Left ventricle myocardium inferior (tissue), 1 donor: ENCODE measurements at regions not wholly inside any gene's neighbourhood (a gene's known extent, or its start where the extent isn't known, plus 50 kb on each side); places are given as distances from the start of the nearest gene placed in this dataset.

Experiments
- DNase-seq: peaks from one replicate; pipeline ENCODE4 v3.0.0-alpha.2; 2020
- H3K27ac ChIP-seq: fragments of 200-600 bp; replicated peaks from 2 replicates; pipeline ENCODE4 v1.8.0; 2021
- H3K27me3 ChIP-seq: fragments of 200-600 bp; 2 replicates; pipeline ENCODE4 v1.8.0; 2021; ENCODE audit warnings: low read depth
- H3K36me3 ChIP-seq: fragments of 200-600 bp; 2 replicates; pipeline ENCODE4 v1.8.0; 2021
- H3K4me1 ChIP-seq: fragments of 200-600 bp; 2 replicates; pipeline ENCODE4 v1.8.0; 2021
- H3K4me3 ChIP-seq: fragments of 200-600 bp; 2 replicates; pipeline ENCODE4 v1.8.0; 2021; ENCODE audit warnings: mild to moderate bottlenecking, moderate library complexity
- H3K9me3 ChIP-seq: fragments of 200-600 bp; replicated peaks from 2 replicates; pipeline ENCODE4 v1.8.0; 2021
- CTCF ChIP-seq: fragments of 200-600 bp; IDR thresholded peaks from 2 replicates; pipeline ENCODE4 v1.8.0; 2021; ENCODE audit warnings: antibody characterized with exemption, mild to moderate bottlenecking, borderline replicate concordance
- intact Hi-C: fragments of 100-400 bp; cut with micrococcal nuclease; formaldehyde crosslinking; loops from one replicate; pipeline ENCODE4 v1.11.0; 2022
- donor health status: DM: no; HTN: yes; CAD: no; lungs with severe emphysema.

GRCh38 chr10:124224331-124225028 is 131.1 kb upstream of the CHST15 start:
- no peak for DNase-seq
- Histone ChIP-seq H3K4me1 (peaks cover 24% of the 10 kb centered on the region), H3K9me3 (peaks cover 6% of the 10 kb centered on the region), H3K27ac (no peak overlapping the region), H3K27me3 (peaks cover 32% of the 10 kb centered on the region), H3K36me3 (no peaks in the 10 kb centered on the region), H3K4me3 (no peak overlapping the region)
- no peak for TF ChIP-seq CTCF
- intact Hi-C loops: loop anchor here (10.0 kb wide), 1 partner anchor 70 kb away; no protein-coding TSS in a partner anchor

DNA sequence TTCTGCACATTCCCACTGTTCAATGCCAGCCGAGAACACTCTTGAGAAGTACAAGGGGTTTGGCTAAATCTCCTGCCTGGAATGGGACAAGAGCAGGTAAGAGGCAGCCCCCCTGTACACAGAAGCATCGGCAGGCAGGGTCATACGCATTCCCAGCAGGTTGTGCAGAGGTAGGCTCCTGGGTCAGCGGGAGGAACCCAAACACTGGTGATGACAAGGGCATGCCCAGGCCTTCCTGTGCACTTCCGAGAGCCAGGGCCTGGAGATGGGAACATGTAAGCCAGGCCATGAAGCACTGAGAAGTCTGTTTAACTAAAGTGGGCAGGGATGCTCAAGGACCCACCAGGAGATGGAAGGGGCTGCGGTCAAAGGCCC is 130.3 kb upstream of the CHST15 start:
- peaks cover 6% of the 10 kb centered on the region for H3K9me3 ChIP-seq
- no peaks in the 10 kb centered on the region for H3K36me3 ChIP-seq
- intact Hi-C loops: loop anchor here (10.0 kb wide), 1 partner anchor 69 kb away; no protein-coding TSS in a partner anchor
- H3K4me3 ChIP-seq: no peak overlapping the region
- no peak for DNase-seq
- TF ChIP-seq CTCF: no peak
- H3K27me3 ChIP-seq: peaks cover 40% of the 10 kb centered on the region
- peaks cover 24% of the 10 kb centered on the region for H3K4me1 ChIP-seq
- H3K27ac ChIP-seq: no peak overlapping the region

DNA sequence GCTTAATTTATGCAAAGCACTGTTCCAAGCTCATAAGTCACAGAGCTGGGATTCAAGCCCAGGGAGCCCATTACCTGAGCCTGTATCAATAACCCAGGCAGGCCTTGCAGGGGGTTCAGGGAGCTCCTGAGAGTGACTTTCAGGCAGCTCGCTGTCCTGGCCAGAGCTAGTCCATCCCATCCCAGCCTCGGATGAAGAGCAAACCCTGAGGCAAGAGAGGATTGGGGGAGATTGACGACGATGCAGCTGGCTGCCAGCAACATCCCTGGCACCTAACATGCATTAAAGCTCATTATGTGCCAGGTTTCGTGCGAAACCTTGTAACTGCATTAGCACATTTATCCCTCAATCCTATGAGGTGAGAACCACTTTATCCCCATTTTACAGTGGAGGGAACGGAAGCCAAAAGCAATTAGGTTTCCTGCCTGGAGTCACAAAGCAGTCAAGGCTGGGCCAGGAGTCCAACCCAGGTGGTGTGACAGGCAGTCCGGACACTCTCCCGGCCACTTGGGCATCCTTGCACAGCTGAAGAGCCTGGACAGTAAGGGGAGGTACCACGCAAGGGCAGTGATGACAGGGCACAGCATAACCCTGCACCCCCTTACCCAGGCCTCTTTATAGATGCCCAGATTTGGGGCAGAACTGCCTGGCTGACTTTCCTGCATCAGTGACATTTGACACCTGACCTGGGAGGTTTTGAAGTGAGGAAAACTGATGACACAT is 129.8 kb upstream of the CHST15 start:
- intact Hi-C loops: loop anchor here (10.0 kb wide), 1 partner anchor 68 kb away; no protein-coding TSS in a partner anchor
- Histone ChIP-seq H3K4me3 (no peak overlapping the region), H3K4me1 (peaks cover 24% of the 10 kb centered on the region), H3K36me3 (no peaks in the 10 kb centered on the region), H3K9me3 (peaks cover 6% of the 10 kb centered on the region), H3K27ac (no peak overlapping the region), H3K27me3 (peaks cover 45% of the 10 kb centered on the region)
- no peak for DNase-seq
- no peak for TF ChIP-seq CTCF

GRCh38 chr10:124222318-124222987 is 129.1 kb upstream of the CHST15 start:
- Histone ChIP-seq H3K4me1 (peaks cover 24% of the 10 kb centered on the region), H3K27me3 (peaks cover 52% of the 10 kb centered on the region), H3K36me3 (no peaks in the 10 kb centered on the region), H3K4me3 (no peak overlapping the region), H3K9me3 (peaks cover 6% of the 10 kb centered on the region), H3K27ac (no peak overlapping the region)
- intact Hi-C loops: loop anchor here (10.0 kb wide), 1 partner anchor 68 kb away; no protein-coding TSS in a partner anchor
- no peak for DNase-seq
- no peak for TF ChIP-seq CTCF
